ENCODE measurements at regions not wholly inside any gene's neighbourhood (a gene's known extent, or its start where the extent isn't known, plus 50 kb on each side); places are given as distances from the start of the nearest gene placed in this dataset.
A peak's percentile ranks its signal among the peaks of the same experiment; 100 is the strongest.

DNA sequence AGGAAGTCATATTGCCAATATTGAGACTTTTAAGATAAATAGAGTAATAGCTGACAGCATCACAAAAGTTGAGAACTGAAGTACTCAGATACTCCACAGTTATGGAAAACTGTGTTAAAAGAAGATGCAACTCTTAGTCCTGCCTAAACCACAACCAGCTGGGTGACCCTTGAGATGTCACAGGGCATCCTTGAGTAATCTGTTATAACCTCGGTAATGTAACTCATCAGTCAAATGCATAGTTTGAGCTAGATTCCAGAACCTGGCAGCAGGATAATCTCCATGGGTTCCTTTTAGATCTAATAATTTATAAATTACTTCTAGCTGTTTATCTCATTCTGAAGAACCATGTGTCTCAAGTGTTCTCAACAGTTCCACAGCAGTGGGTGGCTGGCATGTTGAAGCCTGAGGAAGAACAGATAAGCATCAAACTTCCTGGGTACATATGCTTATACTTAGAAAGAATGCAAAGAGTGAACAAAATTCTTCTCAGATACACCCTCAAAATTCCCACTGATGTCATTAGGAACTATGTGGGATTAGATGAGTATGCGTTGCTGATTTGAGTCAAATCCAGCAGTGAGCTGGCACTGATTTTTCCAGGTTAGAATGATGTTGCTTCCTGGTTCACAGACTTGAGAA, 304.1 kb upstream of the ERBB4 start:
- H3K36me3 Mint-ChIP-seq: no peaks in the 10 kb centered on the region
- Histone ChIP-seq H2AFZ (replicated peaks) (no peak overlapping the region), H3F3A (ENCODE audit: low read depth) (no peaks in the 10 kb centered on the region), H3K36me3 (no peaks in the 10 kb centered on the region), H3K9ac (no peak overlapping the region), H3K4me1 (no peaks in the 10 kb centered on the region), H3K79me2 (ENCODE audit: low read depth) (no peaks in the 10 kb centered on the region), H3K27ac (no peak overlapping the region), H3K9me3 (ENCODE audit: low read depth) (no peaks in the 10 kb centered on the region), H3K27me3 (no peaks in the 10 kb centered on the region), H3K4me2 (no peak overlapping the region), H3K4me3 (no peak overlapping the region), H4K20me1 (ENCODE audit: low read depth) (no peaks in the 10 kb centered on the region)
- TF ChIP-seq, protein P1, sequence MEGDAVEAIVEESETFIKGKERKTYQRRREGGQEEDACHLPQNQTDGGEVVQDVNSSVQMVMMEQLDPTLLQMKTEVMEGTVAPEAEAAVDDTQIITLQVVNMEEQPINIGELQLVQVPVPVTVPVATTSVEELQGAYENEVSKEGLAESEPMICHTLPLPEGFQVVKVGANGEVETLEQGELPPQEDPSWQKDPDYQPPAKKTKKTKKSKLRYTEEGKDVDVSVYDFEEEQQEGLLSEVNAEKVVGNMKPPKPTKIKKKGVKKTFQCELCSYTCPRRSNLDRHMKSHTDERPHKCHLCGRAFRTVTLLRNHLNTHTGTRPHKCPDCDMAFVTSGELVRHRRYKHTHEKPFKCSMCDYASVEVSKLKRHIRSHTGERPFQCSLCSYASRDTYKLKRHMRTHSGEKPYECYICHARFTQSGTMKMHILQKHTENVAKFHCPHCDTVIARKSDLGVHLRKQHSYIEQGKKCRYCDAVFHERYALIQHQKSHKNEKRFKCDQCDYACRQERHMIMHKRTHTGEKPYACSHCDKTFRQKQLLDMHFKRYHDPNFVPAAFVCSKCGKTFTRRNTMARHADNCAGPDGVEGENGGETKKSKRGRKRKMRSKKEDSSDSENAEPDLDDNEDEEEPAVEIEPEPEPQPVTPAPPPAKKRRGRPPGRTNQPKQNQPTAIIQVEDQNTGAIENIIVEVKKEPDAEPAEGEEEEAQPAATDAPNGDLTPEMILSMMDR (IDR thresholded peaks at IDR 0.05): no peak
- TF ChIP-seq EZH2 (IDR thresholded peaks at IDR 0.05) (no peak), EZH2phosphoT487 (IDR thresholded peaks at IDR 0.05) (no peak)
- H3K27me3 Mint-ChIP-seq (ENCODE audit: insufficient read depth, low read depth): no peaks in the 10 kb centered on the region
- no peak for DNase-seq (ENCODE audit: low spot score)
- H3K4me3 Mint-ChIP-seq: no peak overlapping the region
- H3K27ac Mint-ChIP-seq: no peak overlapping the region
- H3K9me3 Mint-ChIP-seq: no peaks in the 10 kb centered on the region
- no peaks in the 10 kb centered on the region for H3K4me1 Mint-ChIP-seq

DNA sequence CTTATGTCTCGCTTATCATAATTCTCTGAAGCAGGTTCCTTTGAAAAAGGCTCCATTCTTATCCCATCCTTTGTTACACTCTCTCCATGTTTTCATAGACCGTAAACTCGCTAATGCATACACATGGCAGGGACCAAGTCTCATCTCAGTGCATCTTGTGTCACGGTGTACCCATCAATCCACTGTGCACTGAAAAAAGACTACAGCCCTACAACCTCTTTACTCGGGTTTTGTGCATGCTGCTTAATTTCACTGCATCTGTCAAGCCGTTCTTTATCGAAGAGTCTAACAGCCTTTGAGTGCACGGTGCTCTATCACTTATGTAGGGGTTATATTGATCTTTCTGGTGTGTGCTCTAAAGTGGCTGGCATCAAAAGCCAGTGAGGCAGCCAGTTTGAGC, 302.9 kb upstream of the ERBB4 start:
- Histone ChIP-seq H3K4me1 (no peaks in the 10 kb centered on the region), H3F3A (ENCODE audit: low read depth) (no peaks in the 10 kb centered on the region), H3K79me2 (ENCODE audit: low read depth) (no peaks in the 10 kb centered on the region), H3K27me3 (no peaks in the 10 kb centered on the region), H3K36me3 (no peaks in the 10 kb centered on the region), H3K27ac (no peak overlapping the region), H3K4me2 (no peak overlapping the region), H4K20me1 (ENCODE audit: low read depth) (no peaks in the 10 kb centered on the region), H2AFZ (replicated peaks) (peak overlapping the region; percentile 52), H3K4me3 (no peak overlapping the region), H3K9me3 (ENCODE audit: low read depth) (no peaks in the 10 kb centered on the region), H3K9ac (no peak overlapping the region)
- H3K4me3 Mint-ChIP-seq: no peak overlapping the region
- TF ChIP-seq EZH2 (IDR thresholded peaks at IDR 0.05) (no peak), EZH2phosphoT487 (IDR thresholded peaks at IDR 0.05) (no peak)
- TF ChIP-seq, protein P1 (IDR thresholded peaks at IDR 0.05): no peak
- no peaks in the 10 kb centered on the region for H3K27me3 Mint-ChIP-seq (ENCODE audit: insufficient read depth, low read depth)
- no peak overlapping the region for H3K27ac Mint-ChIP-seq
- no peaks in the 10 kb centered on the region for H3K9me3 Mint-ChIP-seq
- H3K36me3 Mint-ChIP-seq: no peaks in the 10 kb centered on the region
- no peaks in the 10 kb centered on the region for H3K4me1 Mint-ChIP-seq
- no peak for DNase-seq (ENCODE audit: low spot score)

DNA sequence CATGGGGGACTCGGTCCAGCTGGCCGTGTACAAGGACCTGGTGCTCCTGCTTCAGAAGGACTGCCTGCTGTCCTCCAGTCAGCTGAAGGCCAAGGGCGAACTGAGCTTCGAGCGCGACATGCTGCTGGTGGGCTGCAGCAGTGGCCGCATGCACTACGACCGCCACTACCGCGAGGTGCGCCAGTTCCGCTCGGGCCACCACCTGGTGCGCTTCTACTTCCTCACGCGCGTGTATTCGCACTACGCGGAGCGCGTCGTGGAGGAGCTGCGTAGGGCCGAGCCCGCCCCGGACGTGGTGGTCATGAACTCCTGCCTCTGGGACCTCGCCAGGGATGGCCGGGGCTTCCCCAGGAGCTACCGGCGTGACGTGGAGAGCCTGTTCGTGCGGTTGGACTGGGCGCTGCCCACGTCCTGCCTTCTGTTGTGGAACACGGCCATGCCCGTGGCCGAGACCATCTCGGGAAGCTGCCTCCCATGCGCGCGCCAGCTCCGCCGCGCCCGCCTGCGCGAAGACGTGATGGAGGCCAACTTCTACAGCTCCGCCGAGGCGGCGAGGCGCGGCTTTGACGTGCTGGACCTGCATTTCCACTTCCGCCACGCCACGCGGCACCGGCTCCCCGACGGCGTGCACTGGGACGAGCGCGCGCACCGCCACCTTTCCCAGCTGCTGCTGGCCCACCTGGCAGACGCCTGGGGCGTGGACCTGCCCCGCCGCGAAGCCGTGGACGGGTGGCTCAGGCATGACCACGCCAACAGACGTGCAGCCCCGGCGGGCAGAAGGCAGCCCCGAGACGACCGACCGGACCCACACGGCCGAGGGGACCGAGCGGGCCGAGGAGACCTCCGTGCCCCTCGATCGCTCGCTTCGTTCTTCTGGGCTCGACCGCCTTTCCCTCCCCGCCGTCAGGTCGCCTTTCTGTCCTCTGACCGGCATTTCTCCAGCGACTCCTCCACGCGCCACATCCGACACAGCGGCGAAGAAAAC, 293.9 kb upstream of the ERBB4 start:
- Mint-ChIP-seq H3K4me3 (no peak overlapping the region), H3K9me3 (peaks cover 16% of the 10 kb centered on the region), H3K27me3 (ENCODE audit: insufficient read depth, low read depth) (no peaks in the 10 kb centered on the region), H3K27ac (no peak overlapping the region), H3K36me3 (peaks cover 2% of the 10 kb centered on the region), H3K4me1 (no peaks in the 10 kb centered on the region)
- H3K4me1 ChIP-seq: no peaks in the 10 kb centered on the region
- H3K9me3 ChIP-seq (ENCODE audit: low read depth): no peaks in the 10 kb centered on the region
- no peak overlapping the region for H3K27ac ChIP-seq
- H4K20me1 ChIP-seq (ENCODE audit: low read depth): no peaks in the 10 kb centered on the region
- H3K4me3 ChIP-seq: no peak overlapping the region
- no peaks in the 10 kb centered on the region for H3K79me2 ChIP-seq (ENCODE audit: low read depth)
- H3K4me2 ChIP-seq: no peak overlapping the region
- H3K9ac ChIP-seq: no peak overlapping the region
- DNase-seq (ENCODE audit: low spot score): no peak
- no peak overlapping the region for H2AFZ ChIP-seq (replicated peaks)
- no peaks in the 10 kb centered on the region for H3K36me3 ChIP-seq
- TF ChIP-seq EZH2 (IDR thresholded peaks at IDR 0.05) (no peak), EZH2phosphoT487 (IDR thresholded peaks at IDR 0.05) (no peak)
- TF ChIP-seq, protein P1 (IDR thresholded peaks at IDR 0.05): no peak
- H3F3A ChIP-seq (ENCODE audit: low read depth): no peaks in the 10 kb centered on the region
- H3K27me3 ChIP-seq: no peaks in the 10 kb centered on the region
